CMK (cell line): ENCODE measurements at regions not wholly inside any gene's neighbourhood (a gene's known extent, or its start where the extent isn't known, plus 50 kb on each side); places are given as distances from the start of the nearest gene placed in this dataset.
"Not testable (repeated sequence)": the region's sequence is repeated elsewhere in the genome, so short reads cannot be mapped to it uniquely, and the experiment has no call there.

ENCODE experiments used
- DNase-seq: peaks from one replicate; pipeline ENCODE4 v3.0.0-alpha.2; 2010; ENCODE audit warnings: low read depth

DNA sequence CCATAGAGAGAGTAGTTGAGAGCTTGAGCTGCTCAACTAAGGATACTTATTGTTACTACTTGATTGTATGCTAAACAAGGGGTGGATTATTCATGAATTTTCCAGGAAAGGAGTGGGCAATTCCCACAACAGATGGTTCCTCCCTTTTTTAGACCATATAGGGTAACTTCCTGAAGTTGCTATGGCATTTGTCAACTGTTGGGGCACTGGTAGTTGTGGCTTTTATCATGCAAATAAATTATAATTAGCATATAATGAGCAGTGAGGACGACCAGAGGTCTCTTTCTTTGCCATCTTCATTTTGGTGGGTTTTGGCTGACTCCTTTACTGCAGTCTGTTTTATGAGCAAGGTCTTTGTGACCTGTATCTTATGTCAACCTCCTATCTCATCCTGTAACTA, 1403.5 kb upstream of the PABPC4L start:
- DNase-seq: no peak

DNA sequence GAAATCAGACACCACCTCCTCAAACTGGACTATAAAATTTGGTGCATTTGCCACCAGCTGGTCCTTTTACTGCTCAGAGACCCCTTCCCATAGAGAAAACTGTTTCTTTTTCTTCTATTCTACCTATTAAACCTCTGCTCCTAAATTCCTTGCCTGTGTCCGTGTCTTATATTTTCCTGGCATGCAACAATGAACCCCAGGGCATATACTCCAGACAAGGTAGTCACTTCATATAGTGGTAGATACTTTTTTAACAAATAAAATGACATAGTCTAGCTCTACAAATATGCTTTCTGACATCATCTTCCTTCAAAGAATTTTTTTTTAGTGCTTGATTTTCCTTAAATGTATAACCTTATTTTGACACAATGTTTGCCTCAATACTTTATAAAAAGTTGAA, 1402.9 kb upstream of the PABPC4L start:
- no peak for DNase-seq

DNA sequence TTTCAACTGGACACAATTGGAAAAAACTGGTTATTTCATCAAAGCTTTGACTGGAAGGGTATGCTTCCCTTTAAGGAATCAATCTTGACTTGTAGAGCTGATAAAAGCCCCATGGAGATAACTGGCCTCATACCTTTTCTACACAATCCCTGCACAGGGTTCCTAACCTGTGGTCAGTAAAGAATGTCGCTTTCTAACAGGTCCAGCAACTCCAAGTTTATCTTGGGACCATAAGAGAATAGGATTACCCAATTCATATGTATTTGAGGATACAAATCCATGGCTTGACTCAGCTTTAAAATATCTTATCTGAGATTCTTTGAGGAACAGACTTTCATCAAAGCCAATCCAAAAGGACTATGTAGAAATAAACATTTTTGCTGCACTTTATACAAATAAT, 1399.8 kb upstream of the PABPC4L start:
- no peak for DNase-seq

DNA sequence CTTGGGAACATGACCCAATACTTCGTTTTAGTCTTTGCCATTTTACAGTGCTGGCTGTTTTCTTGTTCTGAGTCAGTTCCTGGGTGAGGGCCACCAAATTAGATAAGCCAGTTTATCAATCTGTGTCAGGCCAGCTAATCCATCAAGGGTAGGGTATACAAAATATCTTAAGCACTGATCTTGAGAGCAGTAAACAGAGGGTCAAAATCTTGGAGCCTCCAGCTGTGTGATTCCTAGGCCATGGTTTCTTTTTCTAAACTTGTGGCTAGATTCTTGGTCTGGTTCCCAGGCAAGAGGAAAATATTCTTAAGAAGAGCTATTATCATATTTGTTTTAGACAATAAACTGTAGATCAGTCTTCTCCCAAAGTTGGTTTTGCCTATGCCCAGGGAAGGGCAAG, 1396.6 kb upstream of the PABPC4L start:
- DNase-seq: no peak

DNA sequence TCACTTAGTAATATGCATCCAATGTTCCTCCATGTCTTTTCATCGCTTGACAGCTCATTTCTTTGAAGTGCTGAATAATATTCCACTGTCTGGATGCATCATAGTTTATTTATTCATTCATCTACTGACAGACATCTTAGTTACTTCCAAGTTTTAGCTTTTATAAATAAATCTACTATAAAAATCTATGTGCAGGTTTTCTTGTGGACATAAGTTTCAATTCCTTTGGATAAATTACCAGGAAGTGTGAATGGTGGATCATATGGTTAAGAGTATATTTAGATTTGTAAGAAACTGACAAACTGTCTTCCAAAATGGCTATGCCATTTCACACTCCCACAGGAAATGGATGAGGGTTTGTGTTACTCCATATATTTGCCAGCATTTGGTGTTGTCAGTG, 1392.9 kb upstream of the PABPC4L start:
- no peak for DNase-seq

DNA sequence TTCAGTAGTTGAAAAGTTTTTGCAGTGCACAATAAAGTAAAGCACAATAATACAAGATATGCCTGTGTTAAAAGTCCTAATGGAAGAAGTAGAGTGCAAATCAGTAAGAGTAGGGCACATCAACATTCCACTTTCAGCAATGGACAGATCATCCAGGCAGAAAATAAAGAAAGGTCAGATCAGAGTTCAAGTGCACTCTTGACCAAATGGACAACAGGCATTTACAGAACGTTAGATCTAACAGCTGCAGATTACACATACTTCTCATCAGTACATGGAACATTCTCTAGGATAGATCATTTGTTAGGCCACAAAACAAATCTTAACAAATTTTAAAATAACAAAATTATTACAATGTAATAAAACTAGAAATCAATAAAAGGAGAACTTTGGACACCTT, 1373.5 kb upstream of the PABPC4L start:
- DNase-seq: no peak

DNA sequence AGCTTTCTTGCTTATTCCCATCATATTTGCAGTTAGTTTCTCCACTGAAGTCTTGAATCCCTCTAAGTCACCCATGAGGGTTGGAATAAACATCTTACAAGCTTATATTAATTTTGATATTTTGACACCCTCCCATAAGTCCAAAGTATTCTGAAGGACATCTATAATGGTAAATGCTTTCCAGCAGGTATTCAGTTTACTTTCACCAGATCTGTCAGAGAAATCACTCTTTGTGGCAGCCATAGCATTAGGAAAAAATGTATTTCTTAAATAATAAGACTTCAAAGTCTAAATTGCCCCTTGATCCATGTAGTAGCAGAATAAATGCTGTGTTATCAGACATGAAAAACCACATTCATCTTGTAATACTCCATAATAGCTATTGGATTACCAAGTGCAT, 1371.7 kb upstream of the PABPC4L start:
- no peak for DNase-seq

DNA sequence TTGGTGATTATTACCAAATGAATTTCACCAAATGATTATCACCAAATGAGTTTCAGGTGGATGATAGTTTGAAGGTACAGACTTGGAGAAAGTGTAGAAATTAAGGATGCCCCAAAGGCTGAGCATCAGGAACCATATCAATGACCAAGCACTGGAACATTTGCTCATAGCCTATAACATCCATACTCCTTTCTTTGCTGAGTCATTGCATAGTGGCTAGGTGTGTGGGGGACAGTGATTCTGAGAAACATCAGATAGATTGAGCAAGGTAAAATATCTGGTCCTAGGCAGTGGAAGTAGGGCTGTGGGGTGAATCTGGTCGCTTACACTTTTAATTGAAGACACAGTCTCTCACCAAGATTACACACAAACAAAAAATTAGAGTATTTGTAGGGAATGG, 1362.5 kb upstream of the PABPC4L start:
- DNase-seq: no peak

DNA sequence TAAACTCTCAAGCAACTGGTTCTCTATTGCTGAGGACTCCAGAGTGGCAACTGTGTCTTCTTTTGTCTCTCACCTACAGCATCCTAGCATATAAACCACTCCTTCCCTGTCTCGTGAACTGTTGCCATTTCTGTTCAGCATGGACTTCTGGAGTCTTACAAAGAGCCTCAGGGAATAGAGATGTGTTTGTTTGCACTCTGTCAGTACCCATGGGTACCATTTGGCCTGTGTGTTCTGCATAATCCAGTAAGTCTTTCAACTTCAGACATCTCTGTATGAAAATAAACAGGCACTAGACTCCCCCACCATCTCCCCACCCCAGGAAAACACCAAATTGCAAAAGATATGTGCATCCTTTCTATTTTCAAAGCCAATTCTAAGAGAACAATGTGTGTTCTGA, 1351.6 kb upstream of the PABPC4L start:
- no peak for DNase-seq

DNA sequence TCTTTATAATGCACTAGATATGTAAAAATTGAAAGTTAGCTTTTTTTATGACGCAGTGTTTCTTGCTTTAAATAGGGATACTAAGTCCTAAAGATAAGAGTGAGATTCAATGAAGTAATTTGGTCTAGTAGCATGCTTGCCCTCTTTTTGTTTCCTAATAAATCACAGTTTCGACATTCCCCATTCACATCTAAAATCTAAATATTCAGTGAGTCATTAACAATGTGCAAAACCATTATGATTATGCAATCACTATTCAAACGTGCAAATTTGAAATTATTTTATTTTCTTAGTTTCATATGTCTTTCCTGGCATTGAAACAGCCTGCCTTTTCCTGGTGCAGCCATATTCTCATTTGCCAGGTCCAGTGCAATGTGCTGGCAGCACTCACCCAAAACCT, 1350.5 kb upstream of the PABPC4L start:
- no peak for DNase-seq

DNA sequence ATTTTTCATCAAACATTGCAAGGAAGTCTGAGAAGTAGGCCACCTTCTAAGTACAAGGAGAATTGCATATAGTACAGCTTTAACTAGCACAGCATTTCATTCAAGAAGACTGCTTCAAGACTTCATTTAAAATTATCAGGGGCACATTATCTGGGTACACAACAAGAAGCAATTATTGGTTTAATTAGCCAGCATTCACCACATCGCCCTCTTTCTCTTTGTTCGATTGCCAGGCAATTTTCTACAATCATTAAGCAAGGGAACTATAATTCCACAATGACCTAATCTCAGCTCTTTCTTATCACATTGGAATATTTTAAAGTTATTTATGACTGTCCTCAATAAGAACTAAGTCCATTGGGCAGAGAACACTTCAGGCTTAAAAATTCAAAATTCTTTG, 1347.1 kb upstream of the PABPC4L start:
- DNase-seq: no peak

DNA sequence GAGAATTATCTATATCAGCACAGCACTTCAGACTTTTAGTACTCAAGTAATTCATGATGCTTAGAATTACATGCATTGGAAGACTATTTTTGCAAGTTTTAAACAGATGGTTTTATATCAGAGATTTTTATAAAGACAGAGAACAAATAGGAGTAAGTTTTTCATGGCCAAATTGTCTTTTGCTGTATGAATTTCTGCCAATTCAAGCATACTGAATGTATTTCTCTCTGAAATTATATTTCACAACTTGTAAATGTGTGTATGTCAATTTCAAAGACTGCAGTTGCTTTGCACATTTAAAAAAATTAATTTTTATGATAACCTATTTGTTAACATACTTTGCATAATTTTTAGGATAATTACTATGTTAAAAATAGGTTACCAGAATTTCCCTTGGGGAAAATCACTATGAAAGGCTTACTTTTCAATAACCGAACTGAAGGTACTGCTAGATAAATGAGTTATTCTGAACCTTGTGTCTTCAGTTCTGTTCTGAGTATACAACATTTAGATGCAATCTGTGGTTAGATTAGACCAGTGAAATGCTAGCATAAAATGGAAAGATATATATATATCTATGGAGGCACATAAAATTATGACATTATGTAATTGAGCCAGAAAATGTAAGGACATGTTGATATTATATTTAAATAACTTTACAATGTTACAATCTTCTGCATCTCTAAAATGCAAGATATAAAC, 1344.2 kb upstream of the PABPC4L start:
- DNase-seq: no peak

DNA sequence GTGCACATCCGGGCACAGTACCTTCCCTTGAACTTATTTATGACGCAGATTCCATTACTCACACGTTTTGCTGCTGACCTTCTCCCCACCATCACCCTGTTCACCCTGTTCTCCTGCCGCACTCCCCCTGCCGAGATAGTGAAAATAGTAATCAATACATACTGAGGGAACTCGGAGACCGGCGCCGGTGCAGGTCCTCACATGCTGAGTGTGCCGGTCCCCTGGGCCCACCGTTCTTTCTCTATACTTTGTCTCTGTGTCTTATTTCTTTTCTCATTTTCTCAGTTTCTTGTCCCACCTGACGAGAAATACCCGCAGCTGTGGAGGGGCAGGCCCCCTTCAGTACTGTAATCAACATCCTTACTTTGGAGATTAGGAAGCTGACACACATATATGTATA, 1337.1 kb upstream of the PABPC4L start:
- DNase-seq: no peak

DNA sequence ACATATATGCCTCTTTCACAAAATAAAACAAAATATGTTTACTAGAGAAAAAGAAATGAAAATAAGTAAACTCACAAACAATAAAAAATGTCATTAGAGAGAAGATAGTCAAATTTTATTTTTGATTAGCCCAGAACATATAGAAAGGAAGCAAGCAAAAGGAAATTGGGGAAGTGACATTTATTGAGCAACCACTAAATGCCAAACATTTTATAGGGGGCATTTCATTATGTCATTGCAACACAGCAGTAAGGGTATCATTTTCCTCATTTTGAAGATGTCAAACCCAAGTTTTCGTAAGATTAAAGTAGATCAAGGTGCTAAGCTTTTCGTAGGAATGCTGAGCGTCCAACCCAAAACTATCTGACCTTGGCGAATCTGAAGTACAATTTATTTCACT, 1331.5 kb upstream of the PABPC4L start:
- no peak for DNase-seq

DNA sequence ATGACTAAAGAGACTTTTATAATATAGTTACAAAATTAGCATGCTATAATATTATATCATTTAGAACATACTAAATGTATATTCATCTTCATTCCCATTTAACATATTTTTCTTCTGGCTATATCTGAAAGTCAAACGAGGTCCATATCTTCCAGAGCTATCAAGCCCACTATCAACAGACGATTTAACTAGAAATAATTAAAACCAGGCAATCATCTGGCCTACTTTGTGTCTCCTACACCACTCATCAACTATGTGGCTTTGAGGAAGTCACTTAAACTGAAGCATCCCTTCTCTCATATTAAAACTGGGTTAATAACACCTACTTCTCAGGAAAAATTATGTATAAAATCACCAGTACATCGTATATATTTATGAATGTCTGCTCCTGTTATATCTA, 1330.5 kb upstream of the PABPC4L start:
- no peak for DNase-seq

DNA sequence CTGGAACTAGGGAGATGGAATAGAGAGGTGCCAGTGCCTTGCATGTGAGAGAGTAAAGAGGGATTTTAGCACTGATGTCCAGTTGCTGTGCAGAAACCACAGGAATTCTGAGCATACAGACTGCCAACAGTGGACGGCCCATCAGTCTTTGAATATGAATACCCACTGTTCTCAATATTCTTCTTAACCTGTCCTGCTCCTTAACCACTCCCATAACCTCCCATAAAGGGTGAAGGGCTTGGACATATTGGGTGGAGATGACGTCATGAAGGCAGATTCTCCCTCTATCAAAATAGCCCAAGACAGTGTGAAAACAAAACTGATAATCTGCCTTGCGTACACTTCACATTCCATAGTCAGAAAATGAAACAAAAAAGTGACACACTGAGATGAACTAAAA, 1313.7 kb upstream of the PABPC4L start:
- no peak for DNase-seq

DNA sequence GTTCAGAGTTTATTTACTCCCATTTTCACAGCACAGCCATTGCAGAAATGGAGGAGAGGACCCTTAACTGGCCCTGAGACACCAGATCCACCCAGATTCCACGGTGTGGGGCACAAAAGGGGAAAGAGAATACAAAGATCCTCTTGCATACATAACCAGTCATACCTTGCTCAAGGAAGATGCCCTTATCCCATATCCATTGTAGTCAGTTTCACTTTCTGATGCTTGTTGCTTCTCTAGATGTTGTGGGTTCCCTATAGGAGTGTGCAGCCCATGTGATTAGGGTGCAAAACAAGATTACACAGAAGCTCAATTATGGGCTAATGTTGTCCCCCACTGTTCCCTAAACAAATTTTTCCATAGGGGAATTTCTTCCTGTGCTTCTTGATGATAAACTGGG, 1309.0 kb upstream of the PABPC4L start:
- DNase-seq: no peak

DNA sequence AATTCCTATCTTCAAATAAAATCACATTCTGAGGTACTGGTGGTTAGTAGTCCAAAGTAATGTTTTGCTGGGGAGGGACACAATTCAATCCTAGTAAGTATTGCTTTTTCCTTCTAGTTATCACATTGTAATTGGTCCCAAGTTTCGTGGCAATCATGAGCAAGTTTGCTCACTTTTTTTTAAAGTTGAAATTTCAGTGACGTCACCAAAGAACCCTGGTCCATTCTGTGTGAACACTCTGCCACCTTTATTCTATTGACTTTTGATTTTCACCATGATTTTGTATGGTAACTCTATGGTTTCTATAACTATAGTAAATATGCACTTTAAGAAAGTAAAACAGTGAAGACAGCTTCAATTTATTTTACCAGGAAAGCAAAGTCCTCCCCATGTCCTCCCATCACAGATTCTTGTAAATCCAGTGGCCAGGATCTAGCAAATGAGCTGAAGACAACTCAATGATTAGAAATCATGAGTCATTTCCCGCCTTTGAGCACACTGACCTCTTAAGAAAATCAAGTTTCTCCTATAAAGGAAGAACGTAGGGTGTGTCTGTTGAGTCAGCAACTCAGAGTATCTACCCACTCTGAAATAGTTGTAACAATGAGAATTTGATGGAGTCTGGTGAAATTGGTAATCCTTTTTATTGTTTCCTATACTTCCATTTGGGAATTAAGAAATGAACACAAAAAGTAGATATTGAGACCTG, 1306.6 kb upstream of the PABPC4L start:
- DNase-seq: no peak

DNA sequence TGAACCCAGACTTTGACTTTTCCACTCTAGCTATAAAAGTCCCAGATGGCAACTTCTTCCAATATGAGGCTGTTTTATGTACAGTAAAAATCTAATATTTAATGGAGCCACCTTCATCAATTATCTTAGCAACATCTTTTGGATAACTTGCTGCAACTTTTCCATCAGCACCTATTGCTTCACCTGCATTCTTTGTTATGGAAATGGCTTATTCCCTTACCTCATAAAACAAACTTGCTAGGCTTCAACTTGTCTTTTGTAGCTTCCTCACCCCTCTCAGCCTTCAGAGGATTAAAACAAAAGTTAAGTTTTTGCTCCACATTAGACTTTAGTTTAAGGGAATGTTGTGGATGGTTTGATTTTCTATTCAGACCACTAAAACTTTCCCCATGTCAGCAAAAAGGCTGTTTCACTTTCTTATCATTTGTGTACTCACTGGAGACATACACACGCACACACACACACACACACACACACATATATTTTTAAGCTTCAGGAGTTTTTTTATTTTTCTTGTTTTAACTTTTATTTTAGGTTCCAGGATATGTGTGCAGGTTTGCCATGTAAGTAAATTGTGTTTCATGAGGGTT, 1296.1 kb upstream of the PABPC4L start:
- no peak for DNase-seq

DNA sequence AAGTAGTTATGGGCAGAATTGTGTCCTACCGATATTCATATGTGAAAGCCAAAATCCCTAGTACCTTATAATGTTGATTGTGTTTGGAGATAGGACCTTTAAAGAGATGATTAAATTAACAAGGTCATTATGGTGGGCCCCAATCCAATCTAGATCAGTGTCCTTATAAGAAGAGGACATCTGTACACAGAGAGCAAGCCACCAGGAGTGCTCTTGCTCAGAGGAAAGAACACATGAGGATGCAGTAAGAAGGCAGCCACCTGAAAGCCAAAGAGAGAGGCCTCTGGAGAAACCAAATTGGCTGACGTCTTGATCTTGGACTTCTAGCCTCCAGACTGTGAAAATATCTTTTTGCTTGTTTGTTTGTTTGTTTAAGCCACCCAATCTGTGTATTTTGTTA, 1290.8 kb upstream of the PABPC4L start:
- no peak for DNase-seq

DNA sequence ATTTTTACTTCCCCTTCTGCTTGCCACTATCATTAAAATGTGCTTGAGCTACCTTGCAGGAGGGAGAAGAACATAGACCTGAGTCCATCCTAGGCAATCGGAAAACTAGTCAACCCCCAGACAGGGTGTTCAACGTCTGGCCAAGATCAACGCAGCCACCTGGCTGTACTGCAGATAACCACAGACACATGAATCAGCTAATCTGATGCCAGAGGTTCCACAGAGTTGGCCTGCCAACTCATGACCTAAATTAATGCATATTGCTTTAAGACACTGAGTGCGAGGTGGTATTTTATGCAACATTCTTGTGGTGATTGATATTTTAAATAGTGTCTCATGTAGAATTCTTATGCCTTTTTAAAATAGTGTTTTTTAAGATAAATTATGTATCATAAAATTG, 1283.8 kb upstream of the PABPC4L start:
- no peak for DNase-seq

DNA sequence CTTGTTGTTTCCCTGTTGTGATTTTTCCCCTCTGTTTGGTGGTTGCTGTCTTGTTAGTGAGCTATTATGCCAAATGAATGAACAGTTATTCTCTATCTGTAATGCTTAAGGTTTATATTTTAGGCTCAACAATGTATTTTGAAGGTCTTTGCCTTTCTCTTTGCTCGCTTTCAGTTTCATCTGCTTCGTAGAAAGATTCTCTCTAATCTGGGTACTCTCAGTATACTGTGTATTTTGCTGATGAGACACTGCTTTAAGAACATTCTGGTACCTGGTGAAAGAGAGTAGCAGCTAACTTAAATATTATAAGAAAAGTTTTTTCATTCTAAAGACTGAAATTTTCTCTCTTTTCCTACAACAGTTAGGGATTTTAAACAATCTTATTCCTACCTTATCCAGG, 1274.7 kb upstream of the PABPC4L start:
- no peak for DNase-seq

DNA sequence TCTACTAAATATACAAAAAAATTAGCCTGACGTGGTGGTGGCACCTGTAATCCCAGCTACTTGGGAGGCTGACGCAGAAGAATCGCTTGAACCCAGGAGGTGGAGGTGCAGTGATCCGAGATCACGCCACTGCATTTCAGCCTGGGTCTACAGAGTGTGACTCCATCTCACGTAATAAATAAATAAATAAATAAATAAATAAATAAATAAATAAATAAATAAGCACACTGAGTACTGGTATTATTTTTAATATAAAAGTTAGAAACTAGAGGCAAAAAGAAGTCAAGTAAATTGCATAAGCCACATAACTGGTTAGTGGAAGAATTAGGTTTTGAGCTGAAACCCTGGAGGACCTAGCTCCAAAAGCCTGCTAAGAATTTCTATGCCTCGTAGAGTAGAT, 1262.7 kb upstream of the PABPC4L start:
- DNase-seq: no peak

DNA sequence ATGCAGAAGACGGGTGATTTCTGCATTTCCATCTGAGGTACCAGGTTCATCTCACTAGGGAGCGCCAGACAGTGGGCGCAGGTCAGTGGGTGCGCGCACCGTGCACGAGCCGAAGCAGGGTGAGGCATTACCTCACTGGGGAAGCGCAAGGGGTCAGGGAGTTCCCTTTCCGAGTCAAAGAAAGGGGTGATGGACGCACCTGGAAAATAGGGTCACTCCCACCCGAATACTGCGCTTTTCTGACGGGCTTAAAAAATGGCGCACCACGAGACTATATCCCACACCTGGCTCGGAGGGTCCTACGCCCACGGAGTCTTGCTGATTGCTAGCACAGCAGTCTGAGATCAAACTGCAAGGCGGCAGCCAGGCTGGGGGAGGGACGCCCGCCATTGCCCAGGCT, 1246.0 kb upstream of the PABPC4L start:
- not testable (repeated sequence) for DNase-seq
